NCI-H2081 treated with DMSO at 0.1 percent for 48 hours (cell line): ENCODE measurements at regions not wholly inside any gene's neighbourhood (a gene's known extent, or its start where the extent isn't known, plus 50 kb on each side); places are given as distances from the start of the nearest gene placed in this dataset.
"Not testable (repeated sequence)": the region's sequence is repeated elsewhere in the genome, so short reads cannot be mapped to it uniquely, and the experiment has no call there.

Experiments used
- DNase-seq: peaks from one replicate; lab custom pipeline; 2025; lab: John Stamatoyannopoulos, UW

DNA sequence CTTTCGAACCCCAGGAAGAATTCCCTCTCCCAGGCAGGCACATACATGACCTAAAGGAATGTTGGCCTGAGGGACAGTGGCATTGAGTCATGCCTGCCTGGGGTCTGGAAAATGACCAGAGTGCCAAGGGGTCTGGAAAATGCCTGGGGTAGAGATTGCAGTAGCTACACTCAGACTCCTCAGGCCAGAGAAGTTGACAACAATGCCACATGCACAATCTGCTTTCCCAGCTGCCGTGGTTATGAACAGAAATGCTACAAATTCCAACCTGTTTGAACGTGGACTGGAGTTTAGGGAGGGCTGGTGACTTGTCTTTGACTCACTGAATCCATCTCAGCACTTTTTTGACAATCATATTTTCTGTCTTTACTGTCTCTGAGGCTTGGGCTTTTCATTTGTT is 250.0 kb downstream of the ABCC12 start:
- no peak for DNase-seq

DNA sequence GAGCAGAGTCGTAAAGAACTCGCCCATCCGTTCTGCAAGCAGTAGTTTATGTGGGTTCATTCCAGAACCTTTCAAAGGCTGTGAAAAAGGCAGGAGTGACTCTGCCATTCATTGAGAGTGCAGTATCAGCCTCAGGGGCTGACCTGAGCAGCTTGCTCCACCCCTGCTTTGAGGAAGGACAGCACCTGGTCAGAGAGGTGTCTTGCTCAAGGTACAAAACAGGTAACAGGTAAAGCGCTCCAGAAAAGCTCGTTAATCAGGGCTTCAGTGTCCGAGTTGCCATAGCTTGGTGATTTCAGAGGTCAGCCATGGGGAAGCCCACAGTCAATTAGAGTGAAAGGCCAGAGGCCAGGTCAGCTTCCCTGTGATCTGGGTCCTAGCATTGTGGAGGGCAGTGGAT is 251.1 kb downstream of the ABCC12 start:
- DNase-seq = no peak

DNA sequence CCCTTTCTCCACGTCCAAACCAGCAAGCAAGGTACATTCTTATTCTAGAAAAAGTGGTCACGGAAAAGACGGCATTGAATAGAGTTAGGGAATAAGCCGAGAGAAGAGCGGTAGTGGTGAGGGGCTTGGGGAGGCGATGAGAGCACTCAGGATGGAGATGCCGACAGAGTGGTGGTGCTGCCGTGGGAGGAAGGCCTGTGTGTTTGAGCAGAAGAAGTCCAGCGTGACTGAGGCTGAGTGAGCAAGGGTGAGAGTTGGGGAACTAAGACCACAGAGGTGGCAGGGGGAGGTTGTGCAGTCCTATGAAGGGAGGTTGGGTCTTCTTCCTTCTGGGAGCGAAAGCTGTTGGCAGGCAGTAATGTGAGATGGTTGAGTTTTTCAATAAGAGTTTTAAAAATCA is 252.3 kb downstream of the ABCC12 start:
- DNase-seq = no peak

DNA sequence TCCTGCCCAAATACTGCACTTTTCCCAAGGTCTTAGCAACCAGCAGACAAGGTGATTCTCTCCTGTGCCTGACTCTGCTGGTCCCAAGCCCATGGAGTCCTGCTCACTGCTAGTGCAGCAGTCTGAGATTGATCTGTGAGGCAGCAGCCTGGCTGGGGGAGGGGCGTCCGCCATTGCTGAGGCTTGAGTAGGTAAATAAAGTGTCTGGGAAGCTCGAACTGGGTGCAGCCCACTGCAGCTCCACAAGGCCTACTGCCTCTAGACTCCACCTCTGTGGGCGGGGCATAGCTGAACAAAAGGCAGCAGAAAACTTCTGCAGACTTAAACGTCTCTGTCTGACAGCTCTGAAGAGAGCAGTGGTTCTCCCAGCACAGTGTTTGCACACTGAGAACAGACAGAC is 258.7 kb downstream of the ABCC12 start:
- not testable (repeated sequence) for DNase-seq

DNA sequence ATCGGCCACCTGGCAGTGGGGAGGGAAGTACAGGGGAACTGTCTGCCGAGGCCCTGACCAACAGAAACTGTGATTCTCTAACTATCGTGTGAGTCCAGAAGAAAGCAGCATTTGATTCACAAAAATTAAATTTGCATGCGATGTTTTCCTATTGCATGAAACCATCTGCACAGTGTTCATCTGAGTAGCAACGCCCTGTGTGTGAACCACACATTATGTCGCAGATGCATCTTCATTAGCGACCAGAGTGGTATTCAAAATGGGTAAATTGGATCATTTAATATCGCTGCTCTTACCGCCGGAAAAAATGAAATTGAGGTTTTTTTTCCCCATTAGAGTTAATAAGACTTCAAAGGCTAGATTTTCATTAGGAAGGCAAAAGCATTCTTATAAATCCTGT is 260.6 kb downstream of the ABCC12 start:
- DNase-seq = no peak

DNA sequence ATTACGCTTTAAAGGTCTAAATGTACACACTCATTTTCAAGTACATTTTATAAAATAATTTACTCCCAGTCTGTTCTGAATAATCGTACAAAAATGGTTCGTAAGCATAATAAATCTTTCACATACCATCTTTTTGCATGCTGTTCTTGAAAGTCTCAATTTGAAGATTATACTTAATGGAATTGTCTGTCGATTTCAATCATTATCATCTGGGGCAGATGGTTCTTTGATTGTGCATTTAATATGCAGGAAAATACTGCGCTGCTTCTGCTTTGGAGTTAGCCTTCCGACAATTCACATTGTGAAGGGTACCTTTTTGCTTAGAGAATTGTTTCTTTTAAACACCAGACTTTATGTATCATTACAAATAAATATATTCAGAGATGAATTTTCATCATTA is 262.8 kb downstream of the ABCC12 start:
- no peak for DNase-seq

DNA sequence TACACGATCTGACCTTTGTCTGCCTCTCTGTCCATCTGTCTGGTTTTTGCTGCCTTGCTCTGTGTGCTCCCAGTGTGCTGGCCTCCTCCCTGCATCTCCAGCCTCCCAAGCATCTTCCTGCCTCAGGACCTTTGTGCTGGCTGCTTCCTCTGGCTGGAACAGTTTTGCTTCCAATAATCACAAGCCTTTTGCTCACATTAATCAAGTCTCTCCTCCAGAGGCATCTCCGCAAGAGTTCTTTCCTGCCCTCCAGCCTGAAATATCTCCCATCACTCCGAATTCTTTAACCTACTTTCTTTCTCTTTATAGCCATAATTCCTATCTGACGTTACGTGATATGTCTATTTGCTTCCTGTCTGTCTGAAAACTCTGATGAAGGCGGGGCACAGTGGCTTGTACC is 267.1 kb downstream of the ABCC12 start:
- DNase-seq = no peak

DNA sequence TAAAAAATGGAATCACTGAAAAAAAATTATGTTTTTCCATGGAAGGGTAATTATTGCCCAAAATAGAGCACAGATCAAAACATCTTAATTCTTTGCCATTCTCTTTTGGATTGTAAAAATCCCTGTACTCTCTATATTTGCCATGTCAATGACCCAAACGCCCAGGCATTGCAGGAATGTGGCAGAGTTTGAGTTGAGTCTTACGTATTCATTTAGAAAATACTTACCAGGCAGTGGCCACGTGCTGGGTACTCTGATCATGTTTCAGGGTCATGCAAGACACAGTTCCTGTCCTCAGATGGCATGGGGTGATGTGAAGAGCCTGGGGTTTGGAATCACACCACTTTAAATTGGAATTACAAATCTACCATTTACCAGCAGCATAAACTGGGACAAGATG is 267.7 kb downstream of the ABCC12 start:
- DNase-seq = no peak

DNA sequence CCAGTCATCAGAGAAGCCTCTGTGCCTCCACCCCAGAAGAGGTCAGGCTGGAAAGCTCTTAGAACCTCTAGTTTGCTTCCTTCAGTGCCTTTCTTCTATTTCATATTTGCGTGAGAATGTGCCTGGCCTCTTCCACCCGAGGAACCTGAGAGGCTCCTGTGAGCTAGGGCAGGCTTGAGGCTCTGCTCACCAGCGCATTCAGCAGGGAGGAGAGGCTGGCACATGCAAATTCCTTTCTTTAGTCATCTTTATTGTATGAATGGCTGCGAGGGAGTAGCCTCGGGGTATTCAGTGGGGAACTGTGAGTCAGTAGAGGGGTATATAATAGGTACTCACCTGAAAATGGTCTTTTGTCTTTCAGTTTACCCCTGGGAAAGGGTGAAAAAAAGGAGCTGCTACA is 268.3 kb downstream of the ABCC12 start:
- DNase-seq = no peak

DNA sequence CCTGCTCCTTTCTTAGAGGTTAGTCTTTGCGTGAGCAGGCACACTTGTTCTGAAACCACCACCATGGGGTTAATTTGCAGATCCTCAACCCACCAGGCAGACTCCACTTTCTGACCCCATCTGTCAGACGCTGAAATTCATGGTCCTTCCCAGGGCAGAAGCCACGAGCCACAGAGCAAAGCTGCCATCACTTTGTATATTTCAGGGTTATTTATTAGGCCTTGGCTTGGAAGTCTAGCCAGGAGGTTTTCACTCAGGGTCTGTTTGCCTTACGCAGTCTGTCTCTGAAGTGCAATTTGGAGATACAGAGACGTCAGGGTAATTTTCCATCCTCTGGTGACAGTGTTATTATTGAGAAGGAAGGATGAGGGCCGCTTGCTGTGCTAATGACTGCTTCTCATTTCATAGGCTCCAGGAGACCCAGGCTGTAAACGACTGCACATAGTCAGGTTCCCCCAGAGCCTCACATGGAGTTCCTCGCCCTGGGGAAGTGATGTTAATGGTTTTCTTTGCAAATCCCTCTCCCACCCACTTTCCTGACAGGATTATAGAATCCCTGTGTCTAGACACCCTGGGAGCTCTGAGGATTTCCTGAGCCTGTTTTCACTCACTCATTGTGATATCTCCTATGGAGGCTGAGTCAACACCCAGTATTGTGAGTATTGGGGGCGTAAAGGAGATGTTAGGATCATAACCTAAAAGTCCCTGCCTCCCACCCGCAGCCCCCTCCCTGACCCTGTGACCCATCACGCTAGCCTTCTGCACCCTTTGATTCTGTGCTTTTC is 269.0 kb downstream of the ABCC12 start:
- no peak for DNase-seq

DNA sequence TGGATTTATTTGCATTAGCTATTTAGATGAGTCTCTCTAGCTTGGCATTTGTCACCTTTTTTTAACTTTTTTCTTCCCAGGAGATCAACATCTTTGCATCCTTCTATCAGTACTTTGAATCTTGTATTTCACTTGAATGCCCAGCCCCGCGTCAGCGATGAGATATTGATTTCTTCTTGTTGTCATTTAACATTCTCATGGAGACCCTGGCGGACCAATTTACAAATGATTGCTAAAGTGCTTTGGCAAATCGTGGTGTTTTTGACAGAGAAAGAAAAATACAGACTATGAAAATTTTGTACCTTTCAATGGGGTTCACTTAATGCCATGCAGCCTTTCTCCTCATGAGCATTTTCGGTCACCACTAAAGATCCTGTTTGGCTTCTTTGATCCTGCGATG is 269.7 kb downstream of the ABCC12 start:
- no peak for DNase-seq

DNA sequence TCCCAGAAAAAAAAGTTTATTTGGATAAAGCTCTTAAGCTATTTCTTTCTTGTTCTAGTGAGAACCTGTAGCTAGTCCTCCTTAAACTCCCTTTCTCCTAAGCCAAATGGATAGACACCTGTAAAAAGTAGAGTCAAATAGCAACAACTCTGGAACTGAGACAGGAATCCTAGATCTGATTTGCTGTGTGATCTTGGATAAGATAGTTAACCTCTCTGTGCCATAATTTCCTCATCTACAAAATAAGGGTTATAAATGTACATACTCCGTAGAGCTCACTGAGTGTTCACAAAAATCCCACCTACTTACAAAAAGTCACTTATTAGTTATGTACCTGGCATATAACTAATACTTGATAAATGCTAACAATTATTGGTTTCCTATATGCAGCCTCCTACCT is 270.3 kb downstream of the ABCC12 start:
- DNase-seq = no peak

DNA sequence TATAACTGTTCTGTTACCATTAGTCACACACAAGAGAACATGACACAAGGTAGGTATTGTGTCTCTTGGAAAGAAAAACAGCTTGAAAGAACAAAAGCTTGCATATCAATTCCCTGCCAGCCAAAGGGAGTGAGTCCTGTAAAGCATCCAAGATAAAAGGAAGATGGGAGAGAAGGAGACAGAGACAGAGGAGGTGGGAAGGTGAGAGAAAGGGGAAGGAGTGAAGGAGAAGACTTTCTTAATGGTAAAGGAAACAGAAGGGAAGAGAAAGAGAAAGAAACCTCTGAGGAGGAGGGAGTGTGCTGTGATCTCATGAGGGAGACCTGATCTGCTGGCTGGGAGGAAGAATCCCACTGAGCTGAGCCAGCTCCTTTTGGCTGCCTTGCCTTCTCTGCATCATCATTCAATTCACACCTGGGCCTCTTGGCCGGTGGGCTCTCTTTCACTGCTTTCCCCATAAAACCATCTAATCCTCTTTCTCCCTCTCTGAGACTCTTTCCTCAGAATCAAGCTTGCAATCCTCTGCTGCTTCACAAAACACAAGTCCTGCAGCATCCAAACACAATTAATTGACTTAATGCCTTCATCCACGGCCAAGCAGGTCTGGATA is 271.6 kb downstream of the ABCC12 start:
- DNase-seq = no peak

DNA sequence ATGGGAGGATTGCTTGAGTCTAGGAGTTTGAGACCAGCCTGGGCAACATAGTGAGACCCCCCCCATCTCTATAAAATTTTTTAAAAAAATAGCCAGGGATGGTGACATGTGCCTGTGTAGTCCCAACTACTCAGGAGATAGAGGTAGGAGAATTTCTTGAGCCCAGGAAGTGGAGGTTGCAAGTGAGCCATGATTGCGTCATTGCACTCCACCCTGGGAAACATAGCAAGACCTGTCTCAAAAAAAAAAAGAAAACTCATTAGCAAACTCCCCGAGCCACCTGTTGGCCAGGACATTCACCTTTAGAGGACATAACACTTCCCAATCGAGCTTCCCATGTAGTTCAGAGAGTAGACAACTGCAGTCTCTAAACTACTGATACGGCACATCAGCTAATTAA is 274.2 kb downstream of the ABCC12 start:
- no peak for DNase-seq

DNA sequence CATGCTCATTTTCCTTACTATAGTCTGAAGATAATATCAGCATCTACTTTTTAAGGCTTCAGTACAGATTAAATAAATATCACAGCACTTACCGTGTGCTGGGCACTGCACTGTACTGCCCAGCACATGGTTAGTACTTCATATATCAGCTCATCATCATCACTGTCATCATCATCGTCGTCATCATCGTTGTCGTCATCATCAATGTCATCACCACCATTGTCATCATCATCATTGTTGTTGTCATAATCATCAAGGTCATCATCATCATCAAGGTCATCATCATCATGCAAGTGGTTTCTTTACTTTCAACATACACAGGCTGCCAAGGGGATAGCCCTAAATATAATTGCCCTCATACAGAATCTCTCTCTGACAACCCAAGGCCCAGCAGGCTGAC is 275.1 kb downstream of the ABCC12 start:
- DNase-seq = no peak

DNA sequence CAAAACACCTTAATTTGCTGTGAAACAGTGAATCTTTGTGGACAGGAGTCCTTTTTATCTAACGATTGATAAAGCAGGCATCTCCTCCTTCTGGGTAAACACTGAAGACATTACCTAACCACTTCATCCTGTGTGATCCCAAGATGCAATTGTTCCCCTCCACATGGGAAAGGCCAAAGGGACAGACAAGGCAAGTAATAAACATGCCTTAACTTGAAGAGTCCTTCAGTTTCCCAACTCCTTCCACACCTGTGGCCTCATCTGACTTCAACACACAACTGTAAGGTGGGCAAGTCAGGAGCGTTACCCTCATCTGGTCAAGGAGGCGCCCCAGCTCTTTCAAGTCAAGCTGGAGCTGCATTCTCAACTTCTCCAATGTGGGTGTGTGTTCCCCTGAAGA is 278.6 kb downstream of the ABCC12 start:
- DNase-seq = no peak

DNA sequence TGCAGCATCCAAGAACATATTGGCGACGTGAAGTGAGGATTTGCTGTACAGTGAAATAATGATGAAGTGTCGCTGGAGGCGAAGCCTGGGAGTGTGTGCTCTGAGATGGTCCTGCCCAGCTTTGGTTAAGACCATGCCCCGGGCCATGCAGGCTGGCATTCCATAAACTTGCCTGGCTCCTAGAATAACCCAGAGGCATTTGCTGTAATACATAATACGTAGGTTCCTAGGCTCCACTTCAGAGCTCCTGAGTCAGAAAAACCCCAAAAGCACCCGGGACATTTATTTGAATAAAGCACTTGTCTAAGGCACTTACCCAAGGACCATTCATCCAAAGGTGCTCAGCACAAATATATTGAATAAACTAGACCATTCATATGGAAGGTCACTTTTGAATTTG is 279.3 kb downstream of the ABCC12 start:
- DNase-seq = no peak

DNA sequence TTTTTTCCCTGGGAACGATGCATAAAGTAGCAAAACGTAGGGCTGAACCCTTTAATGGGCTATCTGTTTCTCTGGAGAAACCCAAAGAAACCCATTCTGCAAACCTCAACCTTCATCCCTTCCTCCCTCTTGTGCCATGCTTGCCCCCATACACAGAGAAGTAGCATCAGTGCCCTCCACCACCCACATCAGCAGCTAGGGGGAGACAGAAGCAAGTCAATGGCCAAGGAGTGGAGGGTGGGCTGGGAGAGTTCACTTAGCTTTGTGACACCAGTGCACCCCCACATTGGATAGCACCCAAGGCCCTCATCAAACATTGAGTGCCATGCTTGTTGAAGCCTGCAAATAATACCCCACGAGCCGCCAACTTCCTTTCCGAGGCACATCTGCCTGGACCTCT is 282.4 kb downstream of the ABCC12 start:
- DNase-seq = no peak

DNA sequence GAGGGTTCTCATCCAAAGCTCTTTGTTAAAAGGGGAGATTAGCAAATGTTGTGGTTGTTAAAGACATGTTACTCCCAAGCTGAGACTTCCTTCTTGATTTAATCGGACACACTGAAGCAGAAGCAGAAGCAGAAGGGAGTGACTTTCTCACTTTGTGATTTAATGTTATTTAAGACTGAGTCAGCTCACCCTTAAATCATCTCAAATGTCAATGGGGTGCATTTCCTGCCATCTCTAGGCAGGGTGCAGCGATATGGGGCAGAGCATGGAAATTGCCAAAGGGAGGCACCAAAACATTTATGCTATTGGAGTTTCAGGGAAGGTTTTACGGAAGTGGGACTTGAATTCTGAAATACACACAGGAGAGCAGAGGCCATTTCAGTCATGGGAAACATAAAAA is 283.6 kb downstream of the ABCC12 start:
- DNase-seq = no peak

DNA sequence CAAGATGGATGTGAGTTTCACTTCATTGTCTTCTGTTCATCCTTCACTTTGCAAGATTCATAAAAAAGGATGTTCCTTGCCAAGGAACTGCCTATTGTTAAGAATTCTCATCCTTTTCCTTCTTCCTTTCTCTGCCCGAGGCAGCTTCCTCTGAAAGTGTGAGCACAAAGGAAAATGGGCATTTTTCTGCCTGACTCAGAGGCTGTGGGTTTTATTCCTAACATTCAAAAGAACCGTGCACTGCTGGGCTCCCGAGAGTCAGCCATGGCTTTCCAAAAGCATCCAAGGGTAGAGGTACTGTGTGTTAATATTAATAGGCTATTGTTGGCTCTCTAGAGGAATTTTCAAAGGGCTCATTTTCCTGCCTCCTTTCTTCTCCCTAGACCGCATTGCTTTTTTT is 289.4 kb downstream of the ABCC12 start:
- DNase-seq = no peak

DNA sequence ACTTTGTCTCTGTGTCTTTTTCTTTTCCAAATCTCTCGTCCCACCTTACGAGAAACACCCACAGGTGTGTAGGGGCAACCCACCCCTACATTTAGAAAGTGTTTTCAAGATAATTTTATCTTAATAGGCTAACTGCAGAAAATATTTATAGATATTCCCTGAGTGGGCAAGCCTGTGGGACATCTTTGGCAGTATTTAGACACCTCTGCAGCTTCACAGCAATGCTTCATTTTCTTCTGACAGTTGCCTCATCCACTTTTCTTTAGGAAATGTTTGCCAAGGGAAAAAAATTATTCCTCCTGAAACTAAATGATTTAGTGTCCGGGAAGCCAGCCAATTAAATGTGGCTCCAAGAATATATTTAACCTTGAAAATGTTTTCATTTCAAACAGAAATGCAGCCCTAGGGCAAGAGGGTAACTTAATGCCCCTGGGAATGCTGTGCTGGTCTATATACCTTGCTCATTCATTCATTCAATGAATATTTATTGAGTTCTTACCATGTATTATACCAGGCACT is 290.4 kb downstream of the ABCC12 start:
- DNase-seq = no peak

DNA sequence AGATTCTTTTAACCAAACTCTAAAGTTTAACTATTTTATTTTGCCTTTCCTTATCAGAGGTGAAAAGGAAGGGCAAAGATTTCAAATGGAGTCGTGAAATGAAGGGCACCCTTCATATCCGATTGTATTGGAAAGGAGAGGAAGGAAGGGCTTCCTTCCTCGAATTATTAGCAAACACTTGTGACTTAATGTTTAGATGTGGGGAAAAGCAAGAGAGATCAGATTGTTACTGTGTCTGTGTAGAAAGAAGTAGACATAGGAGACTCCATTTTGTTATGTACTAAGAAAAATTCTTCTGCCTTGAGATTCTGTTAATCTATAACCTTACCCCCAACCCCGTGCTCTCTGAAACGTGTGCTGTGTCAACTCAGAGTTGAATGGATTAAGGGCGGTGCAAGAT is 291.5 kb downstream of the ABCC12 start:
- not testable (repeated sequence) for DNase-seq

DNA sequence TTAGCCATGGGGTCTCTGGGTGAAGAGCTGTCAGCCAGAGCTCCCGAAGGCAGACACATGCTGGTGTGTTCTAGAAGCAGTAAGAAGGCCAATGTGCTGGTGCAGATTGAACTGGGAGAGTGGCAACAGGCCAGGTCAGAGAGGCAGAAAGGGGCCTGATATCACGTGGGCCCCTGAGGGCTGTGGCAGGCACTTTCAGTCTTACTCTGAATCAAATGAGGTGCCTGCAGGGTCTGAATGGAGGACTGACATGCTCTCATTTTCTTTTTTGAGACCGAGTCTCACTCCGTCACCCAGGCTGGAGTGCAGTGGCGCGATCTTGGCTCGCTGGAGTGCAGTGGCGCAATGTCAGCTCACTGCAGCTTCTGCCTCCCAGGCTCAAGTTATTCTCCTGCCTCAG is 293.8 kb downstream of the ABCC12 start:
- no peak for DNase-seq
